ENCODE measurements at regions not wholly inside any gene's neighbourhood (a gene's known extent, or its start where the extent isn't known, plus 50 kb on each side); places are given as distances from the start of the nearest gene placed in this dataset.

- H3K27ac Mint-ChIP-seq, result no peak overlapping the region
- no peak overlapping the region for H3K4me3 Mint-ChIP-seq (ENCODE audit: low read depth)
- no peaks in the 10 kb centered on the region for H3K36me3 Mint-ChIP-seq (ENCODE audit: insufficient read depth)
- H3K27me3 Mint-ChIP-seq, result no peaks in the 10 kb centered on the region
- H3K4me1 Mint-ChIP-seq (ENCODE audit: low read depth), result no peaks in the 10 kb centered on the region
- no peak for DNase-seq (ENCODE audit: low spot score, unreplicated experiment)
- peaks cover 5% of the 10 kb centered on the region for H3K9me3 Mint-ChIP-seq (ENCODE audit: low read depth)
- no peak for TF ChIP-seq CTCF (IDR thresholded peaks at IDR 0.05; ENCODE audit: unreplicated experiment)
These were observed 1350.2 kb upstream of the FAM98A start for GRCh38 chr2:34949316-34949715.

- H3K27me3 Mint-ChIP-seq, result no peaks in the 10 kb centered on the region
- no peak overlapping the region for H3K27ac Mint-ChIP-seq
- no peaks in the 10 kb centered on the region for H3K9me3 Mint-ChIP-seq (ENCODE audit: low read depth)
- TF ChIP-seq CTCF (IDR thresholded peaks at IDR 0.05; ENCODE audit: unreplicated experiment), result no peak
- no peaks in the 10 kb centered on the region for H3K4me1 Mint-ChIP-seq (ENCODE audit: low read depth)
- no peak overlapping the region for H3K4me3 Mint-ChIP-seq (ENCODE audit: low read depth)
- no peak for DNase-seq (ENCODE audit: low spot score, unreplicated experiment)
- no peaks in the 10 kb centered on the region for H3K36me3 Mint-ChIP-seq (ENCODE audit: insufficient read depth)
These were observed 1337.0 kb upstream of the FAM98A start for GRCh38 chr2:34936089-34936488.

- no peak for DNase-seq (ENCODE audit: low spot score, unreplicated experiment)
- Mint-ChIP-seq H3K27me3 (no peaks in the 10 kb centered on the region), H3K27ac (no peak overlapping the region), H3K36me3 (ENCODE audit: insufficient read depth) (peaks cover 1% of the 10 kb centered on the region), H3K9me3 (ENCODE audit: low read depth) (peaks cover 8% of the 10 kb centered on the region), H3K4me3 (ENCODE audit: low read depth) (no peak overlapping the region), H3K4me1 (ENCODE audit: low read depth) (peaks cover 14% of the 10 kb centered on the region)
- no peak for TF ChIP-seq CTCF (IDR thresholded peaks at IDR 0.05; ENCODE audit: unreplicated experiment)
These were observed 1313.0 kb upstream of the FAM98A start for GRCh38 chr2:34912084-34912483.

- Mint-ChIP-seq H3K27ac (no peak overlapping the region), H3K4me1 (ENCODE audit: low read depth) (peaks cover 11% of the 10 kb centered on the region), H3K4me3 (ENCODE audit: low read depth) (no peak overlapping the region)
These were observed 1311.0 kb upstream of the FAM98A start for GRCh38 chr2:34909992-34910705.

GRCh38 chr2:34907812-34908211, 1308.7 kb upstream of the FAM98A start:
- no peaks in the 10 kb centered on the region for H3K36me3 Mint-ChIP-seq (ENCODE audit: insufficient read depth)
- TF ChIP-seq CTCF (IDR thresholded peaks at IDR 0.05; ENCODE audit: unreplicated experiment), result no peak
- H3K9me3 Mint-ChIP-seq (ENCODE audit: low read depth), result no peaks in the 10 kb centered on the region
- H3K4me1 Mint-ChIP-seq (ENCODE audit: low read depth), result peaks cover 2% of the 10 kb centered on the region
- DNase-seq (ENCODE audit: low spot score, unreplicated experiment), result no peak
- no peak overlapping the region for H3K27ac Mint-ChIP-seq
- no peaks in the 10 kb centered on the region for H3K27me3 Mint-ChIP-seq
- no peak overlapping the region for H3K4me3 Mint-ChIP-seq (ENCODE audit: low read depth)

More at GRCh38 chr2:34909992-34910705, 1311.0 kb upstream of the FAM98A start:
- H3K9me3 Mint-ChIP-seq (ENCODE audit: low read depth), result no peaks in the 10 kb centered on the region
- no peak for DNase-seq (ENCODE audit: low spot score, unreplicated experiment)
- no peak for TF ChIP-seq CTCF (IDR thresholded peaks at IDR 0.05; ENCODE audit: unreplicated experiment)
- H3K36me3 Mint-ChIP-seq (ENCODE audit: insufficient read depth), result no peaks in the 10 kb centered on the region
- H3K27me3 Mint-ChIP-seq, result no peaks in the 10 kb centered on the region
